ENCODE measurements at regions not wholly inside any gene's neighbourhood (a gene's known extent, or its start where the extent isn't known, plus 50 kb on each side); places are given as distances from the start of the nearest gene placed in this dataset.

GRCh38 chr2:117618607-117619006 lies 195.9 kb upstream of the DDX18 start:
- TF ChIP-seq CTCF (IDR thresholded peaks at IDR 0.05 in 2 of 3, conservative IDR thresholded peaks at IDR 0.05 in 1 of 3; ENCODE audit: borderline replicate concordance in 1 of 3, insufficient read depth in 1 of 3, low read depth in 2 of 3, low read length in 2 of 3): no peak
- no peak for TF ChIP-seq ZNF274 (IDR thresholded peaks at IDR 0.05; ENCODE audit: low read depth, low read length)
- TF ChIP-seq POLR2A (IDR thresholded peaks at IDR 0.05; ENCODE audit: borderline replicate concordance, extremely low read depth, insufficient read depth, insufficient read length): no peak
- no peak for TF ChIP-seq ZBTB33 (IDR thresholded peaks at IDR 0.05; ENCODE audit: extremely low read depth, insufficient replicate concordance, low read length)
- no peak for TF ChIP-seq REST (IDR thresholded peaks at IDR 0.05; ENCODE audit: low read depth)
- no peak for TF ChIP-seq CBX3 (IDR thresholded peaks at IDR 0.05; ENCODE audit: low read depth)
- TF ChIP-seq SP1 (IDR thresholded peaks at IDR 0.05; ENCODE audit: low read depth): no peak
- TF ChIP-seq SRF (IDR thresholded peaks at IDR 0.05; ENCODE audit: low read depth): no peak
- TF ChIP-seq EZH2 (IDR thresholded peaks at IDR 0.05): no peak
- no peak for TF ChIP-seq ZFX (IDR thresholded peaks at IDR 0.05)
